GM12878 (cell line): ENCODE measurements at regions not wholly inside any gene's neighbourhood (a gene's known extent, or its start where the extent isn't known, plus 50 kb on each side); places are given as distances from the start of the nearest gene placed in this dataset.

Experiments
- ATAC-seq: fragments of 200-7000 bp; cut with Tn5 transposase; 3 replicates; pipeline ENCODE4 v1.9.1; 2020; ENCODE audit warnings: mild to moderate bottlenecking, moderate library complexity
- BruUV-seq: library from RNA; stranded (reverse); fragments of 400-500 nt; replicated peaks from 2 replicates; lab custom pipeline; 2021; lab: Mats Ljungman, UMichigan
- CTCF ChIA-PET: fragments of 300-600 bp; sonication (Branson Sonifier 250); formaldehyde crosslinking; extraction: SDS; loops from one replicate; lab custom pipeline; 2021; ENCODE audit warnings: inconsistent platforms; lab: Yijun Ruan, JAX
- POLR2A ChIA-PET: fragments of 350-600 bp; formaldehyde crosslinking; extraction: SDS; loops from one replicate; lab custom pipeline; 2021; ENCODE audit warnings: inconsistent platforms; lab: Charles Lee
- RAD21 ChIA-PET: fragments of 300-600 bp; sonication (Branson Sonifier 250); formaldehyde crosslinking; loops from one replicate; lab custom pipeline; 2023; ENCODE audit warnings: antibody characterized with exemption; ENCODE audit not compliant: unreplicated experiment; lab: Charles Lee
- SMC1A ChIA-PET: fragments of 300-600 bp; sonication (Branson Sonifier 250); formaldehyde crosslinking; loops from one replicate; lab custom pipeline; 2023; ENCODE audit not compliant: unreplicated experiment, uncharacterized antibody; lab: Charles Lee
- DNase-seq: peaks from one replicate; pipeline ENCODE4 v3.0.0-alpha.2; 2011; ENCODE audit warnings: low read depth, low spot score
- FAIRE-seq: peaks from 3 replicates; lab custom pipeline; 2011; peaks lifted over from hg19 to GRCh38; lab: Jason Lieb, UNC
- H2AFZ ChIP-seq: 2 replicates; pipeline ENCODE4 v1.6.0; 2011; ENCODE audit warnings: low read depth, low read length, control low read depth; ENCODE audit not compliant: control insufficient read depth
- H3K27ac ChIP-seq: 2 replicates; pipeline ENCODE4 v1.5.1; 2011; ENCODE audit warnings: control low read depth; ENCODE audit not compliant: control insufficient read depth, insufficient read depth
- H3K27me3 ChIP-seq, 2 experiments: replicated peaks in 1 of 2; 2 replicates each; pipeline versions ENCODE4 v1.6.0 to v1.6.1; 2011; ENCODE audit warnings: low read length in 1 of 2; ENCODE audit not compliant: control insufficient read depth in 2 of 2, insufficient read depth in 2 of 2
- H3K36me3 ChIP-seq, 2 experiments: 2 replicates each; pipeline ENCODE4 v1.5.1; 2011; ENCODE audit warnings: low read length in 1 of 2; ENCODE audit not compliant: control insufficient read depth in 2 of 2, insufficient read depth in 2 of 2
- H3K4me1 ChIP-seq: 2 replicates; pipeline ENCODE4 v1.6.1; 2011; ENCODE audit warnings: mild to moderate bottlenecking, low read length, moderate library complexity, mixed read lengths; ENCODE audit not compliant: control insufficient read depth, insufficient read depth
- H3K4me2 ChIP-seq: 2 replicates; pipeline ENCODE4 v1.6.0; 2011; ENCODE audit warnings: control low read depth; ENCODE audit not compliant: control insufficient read depth, insufficient read depth
- H3K4me3 ChIP-seq: fragments of 200-600 bp; sonication (generic); 2 replicates; pipeline ENCODE4 v1.5.1; 2016
- H3K79me2 ChIP-seq: 2 replicates; pipeline ENCODE4 v1.6.0; 2011; ENCODE audit warnings: low read length; ENCODE audit not compliant: control insufficient read depth, insufficient read depth
- H3K9ac ChIP-seq: 2 replicates; pipeline ENCODE4 v1.8.0; 2011; ENCODE audit warnings: low read length, control low read depth, mixed read lengths; ENCODE audit not compliant: control insufficient read depth, insufficient read depth
- H3K9me3 ChIP-seq: replicated peaks from 3 replicates; pipeline ENCODE4 v1.5.1; 2011; ENCODE audit warnings: mild to moderate bottlenecking, low read length; ENCODE audit not compliant: control insufficient read depth, insufficient read depth
- H4K20me1 ChIP-seq: 2 replicates; pipeline ENCODE4 v1.6.0; 2011; ENCODE audit not compliant: control insufficient read depth, insufficient read depth
- CREB1 ChIP-seq: IDR thresholded peaks from 2 replicates; pipeline ENCODE4 v1.6.1; 2012; ENCODE audit warnings: low read depth, mild to moderate bottlenecking, inconsistent platforms
- SIX5 ChIP-seq: IDR thresholded peaks from 2 replicates; pipeline ENCODE4 v1.6.1; 2011; ENCODE audit warnings: mild to moderate bottlenecking, low read depth, low read length, moderate library complexity; ENCODE audit not compliant: severe bottlenecking
- SMAD1 ChIP-seq: fragments of 450-650 bp; IDR thresholded peaks from 2 replicates; pipeline ENCODE4 v1.6.1; 2018; ENCODE audit warnings: mild to moderate bottlenecking, low read depth; ENCODE audit not compliant: partially characterized antibody
- WGBS: methylation state at CpG from one replicate; pipeline ENCODE4 v1.1.6; 2016; ENCODE audit warnings: low lambda C conversion rate; ENCODE audit not compliant: insufficient replicate concordance, insufficient coverage; ENCODE audit errors: missing lambda C conversion rate; 5-methylcytosine and 5-hydroxymethylcytosine counted together
- in situ Hi-C: fragments of 300-500 bp; cut with MboI; formaldehyde crosslinking; loops from 9 replicates; pipeline ENCODE4 v1.14.3; 2018; ENCODE audit warnings: mixed read lengths
- intact Hi-C: fragments of 100-400 bp; cut with micrococcal nuclease; formaldehyde crosslinking; loops from one replicate; pipeline ENCODE4 v1.14.2; 2022; ENCODE audit not compliant: unreplicated experiment
- TF ChIP-seq, protein P1 (sequence below): fragments of 450-650 bp; IDR thresholded peaks from 2 replicates; pipeline ENCODE4 v1.6.1; 2016; ENCODE audit warnings: mild to moderate bottlenecking
- TF ChIP-seq, protein P2 (sequence below): fragments of 450-650 bp; IDR thresholded peaks from 2 replicates; pipeline ENCODE4 v1.6.1; 2017; ENCODE audit warnings: mild to moderate bottlenecking, moderate library complexity
- TF ChIP-seq, protein P3 (sequence below): fragments of 450-650 bp; conservative IDR thresholded peaks from 2 replicates; pipeline ENCODE4 v1.6.1; 2017; ENCODE audit warnings: mild to moderate bottlenecking, moderate library complexity
- TF ChIP-seq, protein P4 (sequence below), 3 experiments: IDR thresholded peaks in 2 of 3; conservative IDR thresholded peaks in 1 of 3; 2 replicates each; pipeline ENCODE4 v1.5.1; 2011; ENCODE audit warnings: low read depth in 3 of 3, low read length in 3 of 3, mild to moderate bottlenecking in 3 of 3, control low read depth in 2 of 3, moderate library complexity in 2 of 3, inconsistent platforms in 1 of 3, mixed read lengths in 1 of 3; ENCODE audit not compliant: control insufficient read depth in 2 of 3, insufficient read depth in 1 of 3; ENCODE audit errors: extremely low read depth in 1 of 3

DNA sequence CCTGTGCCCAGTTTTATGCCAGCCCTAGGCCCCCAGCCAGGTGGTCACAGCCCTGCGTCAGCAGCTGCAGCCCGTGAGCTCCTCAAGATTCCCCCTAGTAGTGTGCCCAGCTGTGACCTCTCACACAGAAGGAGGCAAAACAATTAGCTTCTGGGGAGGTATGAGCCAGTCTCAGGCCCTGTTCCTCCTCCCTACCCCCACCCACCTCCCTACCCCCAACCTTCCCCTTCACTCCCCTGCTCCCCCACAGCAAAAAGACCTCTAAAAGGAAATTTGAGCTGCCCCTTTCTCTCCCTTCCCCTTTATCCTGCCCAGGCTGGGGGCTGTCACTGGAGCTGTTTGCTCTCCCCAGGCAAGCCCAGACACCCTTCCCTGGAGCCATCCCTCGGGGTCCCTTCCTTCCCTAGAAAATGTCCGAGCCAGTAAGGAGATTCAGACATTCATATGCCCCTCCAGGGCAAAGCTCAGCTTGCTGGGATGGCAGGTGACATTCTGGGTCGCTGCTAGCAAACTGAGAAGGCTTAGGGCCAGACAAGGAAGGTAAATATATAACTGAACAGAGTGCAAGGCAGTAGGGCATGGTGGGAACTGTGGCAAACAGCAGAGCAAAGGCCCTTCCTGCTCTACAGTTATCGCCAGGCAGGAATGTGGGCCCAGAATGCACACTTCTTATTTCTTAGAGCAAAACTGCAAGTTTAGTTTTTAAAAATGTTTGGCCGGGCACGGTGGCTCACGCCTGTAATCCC lies 300.2 kb downstream of the MN1 start:
- SMC1A ChIA-PET = no interaction called here
- BruUV-seq = no TSS peak
- ATAC-seq = no peak
- RAD21 ChIA-PET = no interaction called here
- Histone ChIP-seq H3K9ac (no peak overlapping the region), H3K4me2 (no peak overlapping the region), H3K27me3 (no peaks in the 10 kb centered on the region)
- intact Hi-C loops = no loop called here
- no peak for TF ChIP-seq CREB1
- no peak for TF ChIP-seq SMAD1
- no peak for TF ChIP-seq SIX5
- TF ChIP-seq, protein P1, sequence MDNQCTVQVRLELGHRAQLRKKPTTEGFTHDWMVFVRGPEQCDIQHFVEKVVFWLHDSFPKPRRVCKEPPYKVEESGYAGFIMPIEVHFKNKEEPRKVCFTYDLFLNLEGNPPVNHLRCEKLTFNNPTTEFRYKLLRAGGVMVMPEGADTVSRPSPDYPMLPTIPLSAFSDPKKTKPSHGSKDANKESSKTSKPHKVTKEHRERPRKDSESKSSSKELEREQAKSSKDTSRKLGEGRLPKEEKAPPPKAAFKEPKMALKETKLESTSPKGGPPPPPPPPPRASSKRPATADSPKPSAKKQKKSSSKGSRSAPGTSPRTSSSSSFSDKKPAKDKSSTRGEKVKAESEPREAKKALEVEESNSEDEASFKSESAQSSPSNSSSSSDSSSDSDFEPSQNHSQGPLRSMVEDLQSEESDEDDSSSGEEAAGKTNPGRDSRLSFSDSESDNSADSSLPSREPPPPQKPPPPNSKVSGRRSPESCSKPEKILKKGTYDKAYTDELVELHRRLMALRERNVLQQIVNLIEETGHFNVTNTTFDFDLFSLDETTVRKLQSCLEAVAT = no peak
- TF ChIP-seq, protein P2, sequence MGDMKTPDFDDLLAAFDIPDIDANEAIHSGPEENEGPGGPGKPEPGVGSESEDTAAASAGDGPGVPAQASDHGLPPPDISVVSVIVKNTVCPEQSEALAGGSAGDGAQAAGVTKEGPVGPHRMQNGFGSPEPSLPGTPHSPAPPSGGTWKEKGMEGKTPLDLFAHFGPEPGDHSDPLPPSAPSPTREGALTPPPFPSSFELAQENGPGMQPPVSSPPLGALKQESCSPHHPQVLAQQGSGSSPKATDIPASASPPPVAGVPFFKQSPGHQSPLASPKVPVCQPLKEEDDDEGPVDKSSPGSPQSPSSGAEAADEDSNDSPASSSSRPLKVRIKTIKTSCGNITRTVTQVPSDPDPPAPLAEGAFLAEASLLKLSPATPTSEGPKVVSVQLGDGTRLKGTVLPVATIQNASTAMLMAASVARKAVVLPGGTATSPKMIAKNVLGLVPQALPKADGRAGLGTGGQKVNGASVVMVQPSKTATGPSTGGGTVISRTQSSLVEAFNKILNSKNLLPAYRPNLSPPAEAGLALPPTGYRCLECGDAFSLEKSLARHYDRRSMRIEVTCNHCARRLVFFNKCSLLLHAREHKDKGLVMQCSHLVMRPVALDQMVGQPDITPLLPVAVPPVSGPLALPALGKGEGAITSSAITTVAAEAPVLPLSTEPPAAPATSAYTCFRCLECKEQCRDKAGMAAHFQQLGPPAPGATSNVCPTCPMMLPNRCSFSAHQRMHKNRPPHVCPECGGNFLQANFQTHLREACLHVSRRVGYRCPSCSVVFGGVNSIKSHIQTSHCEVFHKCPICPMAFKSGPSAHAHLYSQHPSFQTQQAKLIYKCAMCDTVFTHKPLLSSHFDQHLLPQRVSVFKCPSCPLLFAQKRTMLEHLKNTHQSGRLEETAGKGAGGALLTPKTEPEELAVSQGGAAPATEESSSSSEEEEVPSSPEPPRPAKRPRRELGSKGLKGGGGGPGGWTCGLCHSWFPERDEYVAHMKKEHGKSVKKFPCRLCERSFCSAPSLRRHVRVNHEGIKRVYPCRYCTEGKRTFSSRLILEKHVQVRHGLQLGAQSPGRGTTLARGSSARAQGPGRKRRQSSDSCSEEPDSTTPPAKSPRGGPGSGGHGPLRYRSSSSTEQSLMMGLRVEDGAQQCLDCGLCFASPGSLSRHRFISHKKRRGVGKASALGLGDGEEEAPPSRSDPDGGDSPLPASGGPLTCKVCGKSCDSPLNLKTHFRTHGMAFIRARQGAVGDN = no peak
- TF ChIP-seq, protein P3, sequence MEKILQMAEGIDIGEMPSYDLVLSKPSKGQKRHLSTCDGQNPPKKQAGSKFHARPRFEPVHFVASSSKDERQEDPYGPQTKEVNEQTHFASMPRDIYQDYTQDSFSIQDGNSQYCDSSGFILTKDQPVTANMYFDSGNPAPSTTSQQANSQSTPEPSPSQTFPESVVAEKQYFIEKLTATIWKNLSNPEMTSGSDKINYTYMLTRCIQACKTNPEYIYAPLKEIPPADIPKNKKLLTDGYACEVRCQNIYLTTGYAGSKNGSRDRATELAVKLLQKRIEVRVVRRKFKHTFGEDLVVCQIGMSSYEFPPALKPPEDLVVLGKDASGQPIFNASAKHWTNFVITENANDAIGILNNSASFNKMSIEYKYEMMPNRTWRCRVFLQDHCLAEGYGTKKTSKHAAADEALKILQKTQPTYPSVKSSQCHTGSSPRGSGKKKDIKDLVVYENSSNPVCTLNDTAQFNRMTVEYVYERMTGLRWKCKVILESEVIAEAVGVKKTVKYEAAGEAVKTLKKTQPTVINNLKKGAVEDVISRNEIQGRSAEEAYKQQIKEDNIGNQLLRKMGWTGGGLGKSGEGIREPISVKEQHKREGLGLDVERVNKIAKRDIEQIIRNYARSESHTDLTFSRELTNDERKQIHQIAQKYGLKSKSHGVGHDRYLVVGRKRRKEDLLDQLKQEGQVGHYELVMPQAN = no peak
- TF ChIP-seq, protein P4, sequence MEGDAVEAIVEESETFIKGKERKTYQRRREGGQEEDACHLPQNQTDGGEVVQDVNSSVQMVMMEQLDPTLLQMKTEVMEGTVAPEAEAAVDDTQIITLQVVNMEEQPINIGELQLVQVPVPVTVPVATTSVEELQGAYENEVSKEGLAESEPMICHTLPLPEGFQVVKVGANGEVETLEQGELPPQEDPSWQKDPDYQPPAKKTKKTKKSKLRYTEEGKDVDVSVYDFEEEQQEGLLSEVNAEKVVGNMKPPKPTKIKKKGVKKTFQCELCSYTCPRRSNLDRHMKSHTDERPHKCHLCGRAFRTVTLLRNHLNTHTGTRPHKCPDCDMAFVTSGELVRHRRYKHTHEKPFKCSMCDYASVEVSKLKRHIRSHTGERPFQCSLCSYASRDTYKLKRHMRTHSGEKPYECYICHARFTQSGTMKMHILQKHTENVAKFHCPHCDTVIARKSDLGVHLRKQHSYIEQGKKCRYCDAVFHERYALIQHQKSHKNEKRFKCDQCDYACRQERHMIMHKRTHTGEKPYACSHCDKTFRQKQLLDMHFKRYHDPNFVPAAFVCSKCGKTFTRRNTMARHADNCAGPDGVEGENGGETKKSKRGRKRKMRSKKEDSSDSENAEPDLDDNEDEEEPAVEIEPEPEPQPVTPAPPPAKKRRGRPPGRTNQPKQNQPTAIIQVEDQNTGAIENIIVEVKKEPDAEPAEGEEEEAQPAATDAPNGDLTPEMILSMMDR (IDR thresholded peaks at IDR 0.05 in 2 of 3, conservative IDR thresholded peaks at IDR 0.05 in 1 of 3; ENCODE audit: control insufficient read depth in 2 of 3, extremely low read depth in 1 of 3, insufficient read depth in 1 of 3, low read depth in 3 of 3, low read length in 3 of 3) = no peak
- TF ChIP-seq, all 136 proteins: peak for 0
- CTCF ChIA-PET = no interaction called here
- POLR2A ChIA-PET = no interaction called here
- Histone ChIP-seq H3K9me3 (no peaks in the 10 kb centered on the region; the same call in 2 of the 3 replicates), H3K27ac (no peak overlapping the region), H3K36me3 (no peaks in the 10 kb centered on the region), H3K79me2 (no peaks in the 10 kb centered on the region), H3K4me3 (no peak overlapping the region), H3K4me1 (no peaks in the 10 kb centered on the region), H2AFZ (no peak overlapping the region), H4K20me1 (no peaks in the 10 kb centered on the region)
- in situ Hi-C loops = no loop called here
- FAIRE-seq (no peak), DNase-seq (no peak)
- WGBS = 16% methylated on average over 9 of the region's 9 CpGs
